GM19025 (cell line): ENCODE measurements at regions not wholly inside any gene's neighbourhood (a gene's known extent, or its start where the extent isn't known, plus 50 kb on each side); places are given as distances from the start of the nearest gene placed in this dataset.

ENCODE experiments used
- ATAC-seq: cut with Tn5 transposase; IDR thresholded peaks from one replicate; pipeline ENCODE4 v1.9.1; 2021; ENCODE audit warnings: mild to moderate bottlenecking, low read depth, moderate library complexity; ENCODE audit not compliant: unreplicated experiment

DNA sequence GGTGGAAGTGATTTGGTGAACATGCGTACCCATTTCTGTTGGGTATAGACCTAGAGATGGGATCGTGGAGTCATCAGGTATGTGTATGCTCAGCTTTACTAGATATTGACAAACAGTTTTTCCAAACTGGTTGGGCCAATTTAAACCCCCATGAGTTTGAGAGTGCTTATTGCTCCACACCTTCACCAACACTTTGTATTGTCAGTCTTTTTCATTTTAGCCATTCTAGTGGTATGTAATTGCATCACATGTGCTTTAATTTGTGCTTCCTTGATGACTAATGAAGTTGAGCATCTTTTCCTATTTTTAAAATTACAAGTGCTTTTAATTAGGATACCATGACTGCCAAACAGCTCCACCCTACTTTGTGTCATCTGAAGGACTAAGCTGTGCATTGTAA lies 158.9 kb upstream of the AKIRIN2 start:
- ATAC-seq: no peak

DNA sequence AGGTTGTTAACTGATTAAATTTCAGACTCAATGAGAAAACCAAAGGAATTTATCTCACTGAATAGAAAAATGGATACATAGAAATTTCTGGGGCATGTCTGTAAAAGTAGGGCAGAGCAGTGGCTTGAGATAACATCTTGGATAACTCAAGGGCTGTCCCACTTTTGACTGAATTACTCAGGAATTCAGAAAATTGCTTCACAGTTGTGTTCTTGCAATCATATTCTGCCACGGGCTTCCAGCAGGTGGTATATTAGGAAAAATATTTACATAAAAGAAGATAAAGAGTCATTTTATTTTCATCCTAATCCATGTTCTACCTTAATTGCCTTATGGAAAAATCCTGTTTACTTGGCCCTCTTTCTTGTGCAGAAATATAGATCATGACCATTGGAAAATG lies 156.4 kb upstream of the AKIRIN2 start:
- no peak for ATAC-seq

DNA sequence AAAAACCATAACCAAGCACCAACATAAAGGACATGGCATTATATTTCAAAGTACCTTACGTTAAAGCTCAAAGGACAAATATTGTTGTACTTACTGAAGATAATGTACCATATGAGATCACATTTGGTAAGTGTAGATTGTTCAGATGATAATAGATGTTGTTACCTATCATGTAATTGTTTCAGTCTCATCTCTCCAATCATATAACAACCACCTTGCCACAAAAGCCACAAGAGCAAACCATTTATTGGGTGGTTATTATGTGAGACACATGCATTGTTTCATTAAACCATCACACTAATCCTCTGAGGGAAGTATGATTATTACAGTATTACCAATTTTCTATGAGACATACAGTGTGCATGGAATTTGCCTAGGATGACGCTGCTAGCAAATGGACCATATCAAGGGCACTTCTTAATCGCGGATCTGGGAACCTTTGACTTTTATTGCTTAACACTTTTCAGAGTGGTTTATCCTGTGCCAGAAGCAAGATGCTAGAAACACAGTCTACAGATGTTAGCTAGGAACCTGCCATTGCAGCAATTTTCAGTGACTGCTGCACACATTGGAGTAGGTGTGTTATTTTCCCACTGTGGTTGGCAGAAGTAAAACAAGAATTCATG lies 149.8 kb upstream of the AKIRIN2 start:
- no peak for ATAC-seq

DNA sequence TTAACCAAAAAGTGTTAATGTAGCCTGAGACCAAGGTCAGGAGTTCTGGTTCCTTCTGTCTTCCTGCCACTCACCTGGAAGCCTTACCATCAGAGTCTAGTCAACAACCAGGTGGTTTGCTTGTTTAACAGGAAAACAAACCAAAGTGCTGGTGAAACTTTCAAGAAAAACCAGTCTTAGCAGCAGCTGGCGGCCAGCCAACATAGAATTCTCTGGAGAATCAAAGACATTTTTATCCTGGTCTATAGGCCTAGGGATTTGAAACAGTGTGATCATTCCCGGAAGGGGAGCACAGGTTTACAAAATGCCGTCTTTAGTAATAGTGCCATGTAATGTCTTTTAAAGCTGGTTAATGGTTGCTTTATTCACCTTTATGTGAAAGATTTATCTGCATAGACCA lies 146.6 kb upstream of the AKIRIN2 start:
- ATAC-seq: no peak

GRCh38 chr6:87847830-87848210 lies 145.8 kb upstream of the AKIRIN2 start:
- no peak for ATAC-seq

GRCh38 chr6:87847135-87847829 lies 145.2 kb upstream of the AKIRIN2 start:
- no peak for ATAC-seq

DNA sequence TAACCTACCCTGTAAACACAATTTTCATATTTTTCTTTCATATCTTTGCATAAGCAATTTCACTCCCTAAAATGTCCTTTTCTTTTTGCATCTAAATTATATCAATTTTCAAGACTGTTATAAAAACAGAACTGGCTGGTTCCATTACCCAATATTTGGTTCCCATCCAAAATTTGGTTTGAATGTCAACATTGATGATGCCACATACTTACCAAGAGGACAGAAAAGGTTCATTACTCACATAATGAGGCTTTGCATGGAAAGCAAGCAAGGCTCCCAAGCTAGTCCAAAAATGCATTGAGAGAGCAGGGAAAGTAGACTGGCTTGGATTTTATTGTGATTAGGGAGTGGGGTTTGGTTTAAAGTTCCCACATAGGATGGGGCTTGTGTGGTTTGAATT lies 144.4 kb upstream of the AKIRIN2 start:
- no peak for ATAC-seq

GRCh38 chr6:87840324-87840723 lies 138.3 kb upstream of the AKIRIN2 start:
- no peak for ATAC-seq

- ATAC-seq: no peak
Measured at GRCh38 chr6:87837876-87838275, 135.8 kb upstream of the AKIRIN2 start.

- ATAC-seq: no peak
Measured at GRCh38 chr6:87837444-87837843, 135.4 kb upstream of the AKIRIN2 start.

DNA sequence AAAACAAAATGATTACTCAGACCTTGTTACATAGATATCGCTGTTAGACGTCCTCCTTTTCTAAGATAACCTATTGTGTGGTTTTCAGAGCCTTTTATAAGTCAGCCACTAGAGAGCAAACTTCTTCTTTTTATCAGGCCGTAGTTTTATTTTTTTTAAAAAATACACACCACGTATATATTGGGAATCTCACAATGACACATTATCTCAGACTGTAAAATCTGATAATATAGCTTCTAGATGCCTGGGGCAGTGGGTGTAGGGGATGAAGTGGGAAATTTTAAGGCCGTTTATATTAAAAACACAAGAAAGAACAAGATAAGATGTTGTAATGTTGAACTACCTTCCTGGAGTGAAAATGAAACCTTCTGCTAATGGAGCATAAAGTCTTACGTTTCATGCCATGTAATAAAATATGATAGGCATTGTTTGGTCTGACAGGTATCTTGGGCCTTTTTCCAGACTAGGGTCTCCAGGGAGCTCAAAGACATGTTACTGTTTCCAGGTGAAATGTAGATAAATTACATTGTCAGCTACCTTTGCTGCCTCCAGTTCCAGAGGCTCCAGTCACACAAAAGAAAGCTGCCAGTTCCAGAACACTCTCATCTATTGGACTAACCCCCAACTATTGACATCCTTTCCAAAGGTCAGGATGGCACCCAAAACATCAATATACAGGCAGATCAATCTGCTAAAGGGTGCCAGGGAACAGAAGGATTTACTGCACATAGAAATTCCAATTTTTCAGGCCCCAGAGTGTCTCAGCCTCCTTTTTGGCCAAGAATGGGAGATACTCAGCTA lies 130.2 kb upstream of the AKIRIN2 start:
- ATAC-seq: no peak

DNA sequence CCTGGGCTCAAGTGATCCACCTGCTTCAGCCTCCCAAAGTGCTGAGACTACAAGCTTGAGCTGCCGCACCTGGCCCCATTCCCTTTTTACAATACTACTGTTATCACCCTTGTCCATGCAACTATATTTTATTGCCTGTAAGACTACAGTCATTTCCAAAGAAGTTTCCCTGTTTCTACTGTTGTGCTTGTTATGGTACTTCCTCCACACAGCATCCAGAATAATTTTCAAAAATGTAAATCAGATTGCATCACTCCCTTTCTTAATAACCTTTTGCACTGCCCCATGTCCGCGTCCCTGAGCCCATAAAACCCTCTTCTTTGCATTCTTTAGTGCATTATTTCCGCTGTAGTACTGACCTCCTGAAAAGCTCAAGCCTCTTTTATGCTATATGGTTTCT lies 128.9 kb upstream of the AKIRIN2 start:
- ATAC-seq: no peak

DNA sequence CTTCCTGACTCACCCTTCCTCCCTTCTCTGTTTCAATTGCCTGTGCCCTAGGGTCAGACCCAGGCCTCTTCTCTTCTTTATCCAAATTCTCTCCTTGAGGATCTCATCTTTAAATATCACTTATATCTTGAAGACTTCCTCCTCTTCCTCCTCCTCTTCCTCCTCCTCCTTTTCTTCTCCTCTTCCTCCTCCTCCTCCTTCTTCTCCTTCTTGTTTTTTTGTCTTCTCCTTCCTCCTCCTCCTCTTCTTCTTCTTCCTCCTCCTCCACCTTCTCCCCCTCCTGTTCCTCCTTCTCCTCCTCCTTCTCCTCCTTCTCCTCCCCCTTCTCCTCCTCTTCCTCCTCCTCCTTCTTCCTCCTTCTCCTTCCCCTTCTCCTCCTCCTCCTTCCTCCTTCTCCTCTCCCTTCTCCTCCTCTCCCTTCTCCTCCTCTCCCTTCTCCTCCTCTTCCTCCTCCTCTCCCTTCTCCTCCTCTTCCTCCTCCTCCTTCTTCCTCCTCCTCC lies 127.6 kb upstream of the AKIRIN2 start:
- ATAC-seq: no peak

- no peak for ATAC-seq
Measured at GRCh38 chr6:87828044-87828443, 126.0 kb upstream of the AKIRIN2 start.

- ATAC-seq: no peak
Measured at GRCh38 chr6:87827346-87827745, 125.3 kb upstream of the AKIRIN2 start.

GRCh38 chr6:87826424-87826823 lies 124.4 kb upstream of the AKIRIN2 start:
- no peak for ATAC-seq

DNA sequence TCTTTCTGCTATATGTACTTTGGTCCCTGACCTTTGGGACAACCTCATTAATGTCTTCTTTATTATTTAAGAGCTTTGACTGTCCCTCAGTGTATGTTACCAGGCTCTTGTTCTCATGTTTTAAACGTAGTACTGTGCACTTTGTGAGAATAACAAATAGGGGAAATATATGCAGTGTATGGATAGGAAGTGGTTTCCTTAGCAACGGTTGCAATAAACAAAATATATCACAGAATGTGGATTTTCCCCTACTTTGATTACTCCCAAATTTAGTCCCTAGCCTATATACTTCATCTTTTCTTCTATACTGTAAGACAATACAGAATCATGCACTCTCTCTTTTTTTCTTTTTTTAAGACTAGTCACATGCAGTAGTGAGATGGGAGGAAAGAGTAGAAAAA lies 123.8 kb upstream of the AKIRIN2 start:
- no peak for ATAC-seq

DNA sequence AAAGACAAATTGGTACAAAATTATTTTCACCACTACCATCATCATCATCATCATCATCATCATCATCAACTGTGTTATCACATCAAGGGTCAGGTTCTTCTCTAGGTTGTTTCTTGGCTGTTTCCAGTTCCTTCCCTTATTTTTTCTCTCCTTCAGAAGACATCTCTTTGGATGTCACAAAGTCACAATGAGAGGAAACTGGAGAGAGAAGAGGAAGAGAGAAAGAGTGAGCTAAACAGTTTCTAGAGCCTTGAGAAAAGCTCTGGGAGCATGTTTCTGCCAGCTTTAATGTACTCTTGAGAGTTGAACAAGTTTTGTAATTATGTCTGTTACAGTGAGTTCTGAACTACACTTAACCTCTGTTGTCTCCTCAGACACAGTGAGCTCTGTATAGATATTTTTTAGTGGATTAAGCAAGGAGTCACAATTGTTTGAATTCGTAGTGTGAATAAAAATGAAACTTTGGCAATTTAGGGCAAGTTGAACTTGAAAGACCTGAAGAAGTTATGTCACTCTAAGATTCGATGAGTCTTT lies 123.0 kb upstream of the AKIRIN2 start:
- no peak for ATAC-seq

DNA sequence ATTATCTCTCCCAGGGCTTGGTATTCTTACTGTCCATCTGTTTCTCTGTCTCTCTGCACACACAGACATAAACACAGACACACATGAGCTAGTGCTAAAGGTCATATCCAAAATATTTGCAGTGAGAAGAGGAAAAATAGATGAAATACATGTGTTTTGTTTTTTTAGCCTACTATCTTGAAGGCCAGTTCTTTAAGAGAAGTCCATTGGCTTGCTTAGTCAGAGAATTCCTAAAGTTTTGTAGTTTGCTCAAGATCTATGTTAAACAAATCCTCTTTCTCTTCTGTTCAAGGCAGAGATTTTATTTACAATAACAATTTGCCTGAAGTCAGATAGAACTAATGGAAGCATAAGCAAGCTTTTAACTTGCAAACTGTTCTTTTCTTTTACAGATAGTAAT lies 120.0 kb upstream of the AKIRIN2 start:
- ATAC-seq: no peak

DNA sequence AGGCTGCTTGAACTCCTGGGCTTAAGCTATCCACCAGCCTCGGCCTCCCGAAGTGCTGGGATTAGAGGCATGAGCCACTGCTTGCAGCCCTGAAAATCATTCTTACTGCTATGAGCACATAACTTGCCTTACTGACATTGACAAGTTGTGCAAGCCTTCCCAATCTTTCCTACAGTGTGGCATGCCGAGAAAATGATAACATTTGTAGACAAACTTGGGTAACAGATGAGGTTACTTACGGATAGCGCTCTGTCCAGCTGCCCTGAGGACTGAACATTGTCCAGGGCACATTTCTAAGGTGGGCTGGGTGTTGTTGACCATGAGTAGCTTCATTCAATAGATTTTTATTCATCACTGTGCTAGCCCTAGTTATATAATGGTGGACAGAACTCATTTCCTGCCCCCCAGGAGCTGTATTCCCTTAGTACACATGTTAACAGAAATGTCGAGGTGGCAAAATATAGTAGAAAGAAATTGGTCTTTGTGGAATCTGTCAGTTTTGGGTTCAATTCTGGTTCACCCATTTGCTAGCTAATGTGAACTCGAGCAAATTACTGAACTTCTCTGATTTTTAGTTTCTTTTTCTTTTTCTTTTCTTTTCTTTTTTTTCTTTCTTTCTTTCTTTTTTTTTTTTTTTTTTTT lies 118.4 kb upstream of the AKIRIN2 start:
- ATAC-seq: no peak

- ATAC-seq: no peak
Measured at GRCh38 chr6:87817183-87817582, 115.2 kb upstream of the AKIRIN2 start.
